HepG2 (cell line): ENCODE measurements at regions not wholly inside any gene's neighbourhood (a gene's known extent, or its start where the extent isn't known, plus 50 kb on each side); places are given as distances from the start of the nearest gene placed in this dataset.

Experiments used
- ATAC-seq: fragments of 200-7000 bp; cut with Tn5 transposase; 3 replicates; pipeline ENCODE4 v1.9.1; 2020; ENCODE audit warnings: mild to moderate bottlenecking, moderate library complexity
- BruUV-seq: library from RNA; stranded (reverse); fragments of 400-500 nt; replicated peaks from 2 replicates; lab custom pipeline; 2021; lab: Mats Ljungman, UMichigan
- CTCF ChIA-PET: fragments of 300-600 bp; formaldehyde crosslinking; extraction: SDS; loops from one replicate; lab custom pipeline; 2021; ENCODE audit warnings: low total read pairs, inconsistent platforms, low intra/inter-chr PET ratio; lab: Yijun Ruan, JAX
- POLR2A ChIA-PET: fragments of 350-600 bp; sonication (Branson Sonifier 250); formaldehyde crosslinking; loops from one replicate; lab custom pipeline; 2020; ENCODE audit warnings: antibody characterized with exemption, inconsistent platforms; lab: Yijun Ruan, JAX
- DNase-seq: peaks from one replicate; pipeline ENCODE4 v3.0.0-alpha.2; 2015; ENCODE audit warnings: low spot score
- FAIRE-seq: peaks from 3 replicates; lab custom pipeline; 2011; peaks lifted over from hg19 to GRCh38; lab: Jason Lieb, UNC
- H2AFZ ChIP-seq: one replicate; pipeline ENCODE4 v1.6.1; 2011; ENCODE audit warnings: low read length, inconsistent platforms
- H3K27ac ChIP-seq: fragments of 300-600 bp; 3 replicates; pipeline ENCODE4 v1.8.0; 2011; ENCODE audit warnings: mixed run types, mild to moderate bottlenecking, mixed read lengths, low read length, inconsistent platforms; ENCODE audit not compliant: insufficient read depth; ENCODE audit errors: extremely low read length
- H3K27me3 ChIP-seq, 2 experiments: fragments of 200-600 bp in 1 of 2; 2 replicates in 1 of 2; 3 replicates in 1 of 2; pipeline versions ENCODE4 v1.6.0 to v1.8.0; 2011; ENCODE audit warnings: low read length in 2 of 2, mild to moderate bottlenecking in 2 of 2, moderate library complexity in 2 of 2, inconsistent platforms in 1 of 2; ENCODE audit not compliant: insufficient read depth in 2 of 2, control insufficient read depth in 1 of 2
- H3K36me3 ChIP-seq, 2 experiments: fragments of 200-600 bp in 1 of 2; replicated peaks in 1 of 2; 2 replicates in 1 of 2; 3 replicates in 1 of 2; pipeline versions ENCODE4 v1.5.1 to v1.8.0; 2011; ENCODE audit warnings: low read length in 2 of 2, inconsistent platforms in 1 of 2; ENCODE audit not compliant: insufficient read depth in 2 of 2, control insufficient read depth in 1 of 2
- H3K4me1 ChIP-seq: 2 replicates; pipeline ENCODE4 v1.5.1; 2012; ENCODE audit warnings: low read length, inconsistent platforms; ENCODE audit not compliant: insufficient read depth
- H3K4me2 ChIP-seq: 2 replicates; pipeline ENCODE4 v1.6.0; 2011; ENCODE audit warnings: low read depth, low read length, inconsistent platforms
- H3K4me3 ChIP-seq, 3 experiments: fragments of 200-600 bp in 1 of 3; sonication (generic), shearing (Covaris generic) in 1 of 3; replicated peaks in 1 of 3; 2 replicates each; pipeline ENCODE4 v1.5.1; 2011 to 2016; ENCODE audit warnings: low read length in 3 of 3, inconsistent platforms in 2 of 3, low read depth in 2 of 3, mild to moderate bottlenecking in 2 of 3, control low read depth in 1 of 3, mixed read lengths in 1 of 3; ENCODE audit not compliant: insufficient read depth in 1 of 3
- H3K79me2 ChIP-seq: one replicate; pipeline ENCODE4 v1.6.1; 2011; ENCODE audit warnings: low read length, inconsistent platforms; ENCODE audit not compliant: insufficient read depth
- H3K9ac ChIP-seq: 2 replicates; pipeline ENCODE4 v1.6.0; 2011; ENCODE audit warnings: mild to moderate bottlenecking, low read depth, low read length, inconsistent platforms; ENCODE audit not compliant: insufficient read depth
- H3K9me3 ChIP-seq: 2 replicates; pipeline ENCODE4 v1.5.1; 2012; ENCODE audit warnings: mild to moderate bottlenecking, low read length
- H4K20me1 ChIP-seq: 2 replicates; pipeline ENCODE4 v1.6.0; 2011; ENCODE audit warnings: inconsistent platforms, mild to moderate bottlenecking, low read length, moderate library complexity; ENCODE audit not compliant: insufficient read depth
- DNMT3B ChIP-seq: conservative IDR thresholded peaks from 2 replicates; pipeline ENCODE4 v1.6.1; 2016; ENCODE audit warnings: missing biosample characterization, control low read depth
- ETV6 ChIP-seq: sonication (generic); formaldehyde crosslinking; conservative IDR thresholded peaks from 2 replicates; pipeline ENCODE4 v1.4.0; 2020; ENCODE audit warnings: missing genetic modification reagents
- MAFK ChIP-seq, 2 experiments: IDR thresholded peaks in 1 of 2; conservative IDR thresholded peaks in 1 of 2; 2 replicates each; pipeline ENCODE4 v1.6.1; 2011; ENCODE audit warnings: improper control_type of control experiment in 2 of 2, low read length in 2 of 2
- RFX5 ChIP-seq: IDR thresholded peaks from 2 replicates; pipeline ENCODE4 v1.6.1; 2011; ENCODE audit warnings: low read depth, low read length, improper control_type of control experiment
- WGBS: methylation state at CpG from one replicate; pipeline ENCODE4 v1.1.6; 2017; ENCODE audit warnings: low lambda C conversion rate; 5-methylcytosine and 5-hydroxymethylcytosine counted together
- in situ Hi-C: cut with HindIII; loops from 2 replicates; pipeline ENCODE4 v1.10.0; 2017; ENCODE audit warnings: low pct_unique_long_range_greater_than_20kb; ENCODE audit not compliant: extremely low pct_ligation_motif_present
- intact Hi-C: fragments of 100-400 bp; cut with micrococcal nuclease; formaldehyde crosslinking; loops from one replicate; pipeline ENCODE4 v1.10.0; 2022; ENCODE audit not compliant: unreplicated experiment
- TF ChIP-seq, protein P1 (sequence below): conservative IDR thresholded peaks from 2 replicates; pipeline ENCODE4 v1.6.1; 2018; ENCODE audit warnings: missing genetic modification reagents
- TF ChIP-seq, protein P2 (sequence below): sonication (generic); formaldehyde crosslinking; IDR thresholded peaks from 2 replicates; pipeline ENCODE4 v1.4.0; 2020; ENCODE audit warnings: missing genetic modification reagents

GRCh38 chr12:4822572-4822971 lies 87.1 kb upstream of the KCNA1 start:
- peaks cover 6 to 34% of the 10 kb centered on the region in 2 experiments for H3K27me3 ChIP-seq
- TF ChIP-seq RFX5: no peak
- no peak for TF ChIP-seq ETV6 (CRISPR knock-in tag)
- H3K4me2 ChIP-seq: no peak overlapping the region
- H3K4me1 ChIP-seq: no peaks in the 10 kb centered on the region
- CTCF ChIA-PET: no interaction called here
- POLR2A ChIA-PET: no interaction called here
- H4K20me1 ChIP-seq: no peaks in the 10 kb centered on the region
- no TSS peak for BruUV-seq
- WGBS: 6% methylated on average over 8 of the region's 11 CpGs
- H3K27ac ChIP-seq: no peak overlapping the region
- in situ Hi-C loops: no loop called here
- ATAC-seq: no peak
- DNase-seq: no peak
- no peak overlapping the region for H3K4me3 ChIP-seq
- intact Hi-C loops: no loop called here
- no peak for FAIRE-seq
- H3K36me3 ChIP-seq: no peaks in the 10 kb centered on the region
- H2AFZ ChIP-seq: no peak overlapping the region
- H3K79me2 ChIP-seq: no peaks in the 10 kb centered on the region
- no peaks in the 10 kb centered on the region for H3K9me3 ChIP-seq
- H3K9ac ChIP-seq: no peak overlapping the region

GRCh38 chr12:4824380-4824779 lies 85.3 kb upstream of the KCNA1 start:
- no peak overlapping the region for H3K27ac ChIP-seq
- ChIA-PET POLR2A (no interaction called here), CTCF (no interaction called here)
- no peaks in the 10 kb centered on the region for H3K36me3 ChIP-seq
- ATAC-seq (no peak), DNase-seq (no peak), FAIRE-seq (no peak)
- H3K27me3 ChIP-seq: peaks cover 4 to 38% of the 10 kb centered on the region in 2 experiments
- H3K4me2 ChIP-seq: no peak overlapping the region
- no peak overlapping the region for H3K9ac ChIP-seq
- H4K20me1 ChIP-seq: no peaks in the 10 kb centered on the region
- intact Hi-C loops: no loop called here
- BruUV-seq: no TSS peak
- TF ChIP-seq MAFK (conservative IDR thresholded peaks at IDR 0.05 in 1 of 2, IDR thresholded peaks at IDR 0.05 in 1 of 2; ENCODE audit: low read length in 2 of 2) (peak in 1 of 2 experiments; percentile 24; a peak in 1 of 4 replicates), DNMT3B (CRISPR knock-in tag) (no peak)
- TF ChIP-seq, protein P1, sequence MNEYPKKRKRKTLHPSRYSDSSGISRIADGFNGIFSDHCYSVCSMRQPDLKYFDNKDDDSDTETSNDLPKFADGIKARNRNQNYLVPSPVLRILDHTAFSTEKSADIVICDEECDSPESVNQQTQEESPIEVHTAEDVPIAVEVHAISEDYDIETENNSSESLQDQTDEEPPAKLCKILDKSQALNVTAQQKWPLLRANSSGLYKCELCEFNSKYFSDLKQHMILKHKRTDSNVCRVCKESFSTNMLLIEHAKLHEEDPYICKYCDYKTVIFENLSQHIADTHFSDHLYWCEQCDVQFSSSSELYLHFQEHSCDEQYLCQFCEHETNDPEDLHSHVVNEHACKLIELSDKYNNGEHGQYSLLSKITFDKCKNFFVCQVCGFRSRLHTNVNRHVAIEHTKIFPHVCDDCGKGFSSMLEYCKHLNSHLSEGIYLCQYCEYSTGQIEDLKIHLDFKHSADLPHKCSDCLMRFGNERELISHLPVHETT (CRISPR knock-in tag): no peak
- TF ChIP-seq, protein P2, sequence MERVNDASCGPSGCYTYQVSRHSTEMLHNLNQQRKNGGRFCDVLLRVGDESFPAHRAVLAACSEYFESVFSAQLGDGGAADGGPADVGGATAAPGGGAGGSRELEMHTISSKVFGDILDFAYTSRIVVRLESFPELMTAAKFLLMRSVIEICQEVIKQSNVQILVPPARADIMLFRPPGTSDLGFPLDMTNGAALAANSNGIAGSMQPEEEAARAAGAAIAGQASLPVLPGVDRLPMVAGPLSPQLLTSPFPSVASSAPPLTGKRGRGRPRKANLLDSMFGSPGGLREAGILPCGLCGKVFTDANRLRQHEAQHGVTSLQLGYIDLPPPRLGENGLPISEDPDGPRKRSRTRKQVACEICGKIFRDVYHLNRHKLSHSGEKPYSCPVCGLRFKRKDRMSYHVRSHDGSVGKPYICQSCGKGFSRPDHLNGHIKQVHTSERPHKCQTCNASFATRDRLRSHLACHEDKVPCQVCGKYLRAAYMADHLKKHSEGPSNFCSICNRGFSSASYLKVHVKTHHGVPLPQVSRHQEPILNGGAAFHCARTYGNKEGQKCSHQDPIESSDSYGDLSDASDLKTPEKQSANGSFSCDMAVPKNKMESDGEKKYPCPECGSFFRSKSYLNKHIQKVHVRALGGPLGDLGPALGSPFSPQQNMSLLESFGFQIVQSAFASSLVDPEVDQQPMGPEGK: no peak
- H3K9me3 ChIP-seq: no peaks in the 10 kb centered on the region
- H3K79me2 ChIP-seq: no peaks in the 10 kb centered on the region
- H3K4me1 ChIP-seq: no peaks in the 10 kb centered on the region
- no peak overlapping the region for H3K4me3 ChIP-seq
- WGBS: 2% methylated on average over 8 of the region's 8 CpGs
- in situ Hi-C loops: no loop called here
- no peak overlapping the region for H2AFZ ChIP-seq
